Brain microvascular endothelial cell (primary cell): ENCODE measurements at regions not wholly inside any gene's neighbourhood (a gene's known extent, or its start where the extent isn't known, plus 50 kb on each side); places are given as distances from the start of the nearest gene placed in this dataset.
A peak's percentile ranks its signal among the peaks of the same experiment; 100 is the strongest.

Source experiments
- DNase-seq: peaks from one replicate; pipeline ENCODE4 v3.0.0-alpha.2; 2020
- H3K27ac ChIP-seq: fragments of 250-450 bp; sonication (Bioruptor Pico); 2 replicates; pipeline ENCODE4 v1.5.1; 2020; ENCODE audit warnings: mild to moderate bottlenecking, moderate library complexity
- H3K27me3 ChIP-seq: fragments of 250-450 bp; sonication (Bioruptor Pico); replicated peaks from 2 replicates; pipeline ENCODE4 v1.5.1; 2020; ENCODE audit warnings: mild to moderate bottlenecking
- H3K36me3 ChIP-seq: fragments of 250-450 bp; sonication (Bioruptor Pico); replicated peaks from 2 replicates; pipeline ENCODE4 v1.5.1; 2020; ENCODE audit warnings: mild to moderate bottlenecking
- H3K4me3 ChIP-seq: 2 replicates; pipeline ENCODE4 v1.5.1; 2011; ENCODE audit warnings: low read depth, mild to moderate bottlenecking, control low read depth, low read length, moderate library complexity
- CTCF ChIP-seq: IDR thresholded peaks from 2 replicates; pipeline ENCODE4 v1.5.1; 2011; ENCODE audit warnings: low read depth, mild to moderate bottlenecking, moderate library complexity, low read length, control low read depth, inconsistent platforms; ENCODE audit errors: missing control alignments
- in situ Hi-C: cut with HindIII; loops from 2 replicates; pipeline ENCODE4 v1.10.0; 2017; ENCODE audit warnings: low sequenced_read_pairs, low pct_ligation_motif_present

GRCh38 chr15:61483599-61483998, 254.5 kb upstream of the RORA start:
- Histone ChIP-seq H3K27me3 (no peaks in the 10 kb centered on the region), H3K27ac (no peak overlapping the region), H3K4me3 (no peak overlapping the region), H3K36me3 (no peaks in the 10 kb centered on the region)
- TF ChIP-seq CTCF = no peak
- no peak for DNase-seq
- in situ Hi-C loops = no loop called here

GRCh38 chr15:61481886-61482285, 252.8 kb upstream of the RORA start:
- no peaks in the 10 kb centered on the region for H3K27me3 ChIP-seq
- no peak for DNase-seq
- TF ChIP-seq CTCF = no peak
- no peaks in the 10 kb centered on the region for H3K36me3 ChIP-seq
- in situ Hi-C loops = no loop called here
- no peak overlapping the region for H3K27ac ChIP-seq
- H3K4me3 ChIP-seq = no peak overlapping the region

- in situ Hi-C loops = no loop called here
- no peak for TF ChIP-seq CTCF
- peak; percentile 28 for DNase-seq
- no peaks in the 10 kb centered on the region for H3K27me3 ChIP-seq
- H3K4me3 ChIP-seq = no peak overlapping the region
- no peaks in the 10 kb centered on the region for H3K36me3 ChIP-seq
- peak overlapping the region; percentile 46 for H3K27ac ChIP-seq
Observed at GRCh38 chr15:61480863-61481262, 251.8 kb upstream of the RORA start.

- in situ Hi-C loops = no loop called here
- DNase-seq = peak; percentile 15
- Histone ChIP-seq H3K4me3 (no peak overlapping the region), H3K27me3 (no peaks in the 10 kb centered on the region), H3K36me3 (no peaks in the 10 kb centered on the region), H3K27ac (peak overlapping the region; percentile 46)
- TF ChIP-seq CTCF = no peak
Observed at GRCh38 chr15:61480295-61480694, 251.2 kb upstream of the RORA start.

GRCh38 chr15:61479613-61480012, 250.5 kb upstream of the RORA start:
- Histone ChIP-seq H3K36me3 (no peaks in the 10 kb centered on the region), H3K27ac (no peak overlapping the region), H3K27me3 (no peaks in the 10 kb centered on the region), H3K4me3 (no peak overlapping the region)
- DNase-seq = peak; percentile 16
- TF ChIP-seq CTCF = no peak
- in situ Hi-C loops = no loop called here

- no peak for DNase-seq
- H3K27me3 ChIP-seq = no peaks in the 10 kb centered on the region
- H3K4me3 ChIP-seq = no peak overlapping the region
- no peak overlapping the region for H3K27ac ChIP-seq
- TF ChIP-seq CTCF = no peak
- in situ Hi-C loops = no loop called here
- no peaks in the 10 kb centered on the region for H3K36me3 ChIP-seq
Observed at GRCh38 chr15:61476741-61477140, 247.6 kb upstream of the RORA start.
